SU-DHL-6 (cell line): ENCODE measurements at regions not wholly inside any gene's neighbourhood (a gene's known extent, or its start where the extent isn't known, plus 50 kb on each side); places are given as distances from the start of the nearest gene placed in this dataset.

Source experiments
- H2AFZ ChIP-seq: fragments of 200-600 bp; sonication (generic); 2 replicates; pipeline ENCODE4 v1.6.1; 2014; ENCODE audit warnings: low read depth, mild to moderate bottlenecking, moderate library complexity, mixed read lengths, antibody characterized with exemption, low read length; ENCODE audit not compliant: severe bottlenecking
- H3F3A ChIP-seq: fragments of 200-600 bp; shearing (Covaris generic); 2 replicates; pipeline ENCODE4 v1.6.0; 2016; ENCODE audit warnings: antibody characterized with exemption, mild to moderate bottlenecking; ENCODE audit not compliant: insufficient read depth
- H3K27ac ChIP-seq: fragments of 200-600 bp; sonication (generic); 2 replicates; pipeline ENCODE4 v1.5.1; 2016; ENCODE audit warnings: low read depth, mild to moderate bottlenecking, low read length, moderate library complexity, mixed read lengths
- H3K27me3 ChIP-seq: fragments of 200-600 bp; sonication (generic), shearing (Covaris generic); 2 replicates; pipeline ENCODE4 v1.6.0; 2014; ENCODE audit warnings: mild to moderate bottlenecking, low read length
- H3K36me3 ChIP-seq: fragments of 200-600 bp; sonication (generic); 2 replicates; pipeline ENCODE4 v1.6.1; 2014; ENCODE audit warnings: mild to moderate bottlenecking, low read length, mixed read lengths
- H3K4me2 ChIP-seq: fragments of 300-600, 200-600 bp; shearing (Covaris generic), sonication (generic); 2 replicates; pipeline ENCODE4 v1.6.0; 2014; ENCODE audit warnings: low read length, low read depth, mild to moderate bottlenecking; ENCODE audit not compliant: poor library complexity, severe bottlenecking
- H3K4me3 ChIP-seq: fragments of 200-600 bp; sonication (generic); 2 replicates; pipeline ENCODE4 v1.5.1; 2014; ENCODE audit warnings: antibody characterized with exemption, low read length, mild to moderate bottlenecking, mixed read lengths; ENCODE audit not compliant: insufficient read depth, poor library complexity, severe bottlenecking
- H3K79me2 ChIP-seq: fragments of 200-600 bp; sonication (generic); 2 replicates; pipeline ENCODE4 v1.6.1; 2014; ENCODE audit warnings: mild to moderate bottlenecking, low read length, moderate library complexity; ENCODE audit not compliant: insufficient read depth
- H3K9ac ChIP-seq: fragments of 200-600 bp; sonication (generic); 2 replicates; pipeline ENCODE4 v1.7.0; 2014; ENCODE audit warnings: mild to moderate bottlenecking, low read length
- H3K9me2 ChIP-seq: fragments of 200-600 bp; sonication (generic); replicated peaks from 2 replicates; pipeline ENCODE4 v1.6.1; 2014; ENCODE audit warnings: low read length; ENCODE audit not compliant: insufficient read depth
- H3K9me3 ChIP-seq: fragments of 200-600 bp; sonication (generic); 2 replicates; pipeline ENCODE4 v1.6.1; 2014; ENCODE audit warnings: low read length, mixed read lengths; ENCODE audit not compliant: insufficient read depth
- H4K20me1 ChIP-seq: fragments of 200-600 bp; sonication (generic); 2 replicates; pipeline ENCODE4 v1.6.1; 2014; ENCODE audit warnings: low read depth, mild to moderate bottlenecking, antibody characterized with exemption, low read length, moderate library complexity, mixed read lengths
- EZH2phosphoT487 ChIP-seq: fragments of 200-600 bp; sonication (generic), shearing (Covaris generic); conservative IDR thresholded peaks from 2 replicates; pipeline ENCODE4 v1.6.1; 2018; ENCODE audit warnings: mild to moderate bottlenecking, antibody characterized with exemption, low read length, moderate library complexity, mixed read lengths
- TF ChIP-seq, protein P1 (sequence below): fragments of 200-600 bp; sonication (generic); IDR thresholded peaks from one replicate; pipeline ENCODE4 v1.5.1; 2017; ENCODE audit warnings: antibody characterized with exemption, mild to moderate bottlenecking, low read length, moderate library complexity; ENCODE audit not compliant: insufficient read depth, poor library complexity, severe bottlenecking

DNA sequence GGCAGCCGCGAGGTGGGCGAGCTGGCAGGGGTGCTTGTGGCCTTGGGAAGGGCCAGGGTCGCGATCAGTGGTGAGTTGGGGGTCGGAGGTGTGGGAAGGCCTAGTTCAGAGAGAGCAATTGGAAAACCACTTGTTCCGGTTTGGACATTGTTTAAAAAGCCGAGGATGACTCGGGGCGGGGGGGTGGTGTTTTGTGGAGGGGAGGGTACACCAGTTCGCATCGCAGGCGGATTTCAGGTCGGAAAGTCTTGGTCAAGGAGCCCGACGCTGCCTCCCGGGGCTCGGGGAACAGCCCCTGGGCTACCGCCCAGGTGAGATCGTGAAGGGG lies 66.4 kb downstream of the KPNA2 start:
- Histone ChIP-seq H3K9ac (peak overlapping the region; percentile 75), H3K27me3 (no peaks in the 10 kb centered on the region)

DNA sequence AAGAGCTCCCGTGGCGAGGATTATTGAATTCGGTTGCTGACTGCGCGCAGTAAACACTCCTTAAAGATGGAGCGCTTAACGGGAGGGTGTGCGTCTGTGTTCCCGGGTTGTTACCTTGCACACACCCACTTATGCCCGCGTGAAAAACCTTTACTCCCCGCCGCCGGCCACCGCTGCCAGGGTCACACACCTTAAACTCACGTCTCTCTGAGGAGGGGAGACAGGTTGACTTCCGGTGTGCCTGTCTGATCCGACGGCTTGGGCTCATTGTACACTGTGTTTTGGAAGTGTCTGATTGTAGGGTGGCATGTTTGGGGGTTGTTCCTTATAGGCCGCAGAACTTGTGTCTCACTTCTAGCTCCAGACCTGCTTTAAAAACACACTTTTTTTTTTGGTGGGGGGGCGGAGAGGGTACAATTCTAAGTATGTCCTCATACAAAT lies 66.8 kb downstream of the KPNA2 start:
- no peak overlapping the region for H3K27ac ChIP-seq
- H3K9me2 ChIP-seq: no peaks in the 10 kb centered on the region
- peak overlapping the region; percentile 84 for H2AFZ ChIP-seq
- peak overlapping the region; percentile 75 for H3K9ac ChIP-seq
- no peaks in the 10 kb centered on the region for H3K27me3 ChIP-seq
- H3K4me2 ChIP-seq: peak overlapping the region; percentile 57
- peaks cover 19% of the 10 kb centered on the region for H3F3A ChIP-seq
- no peak for TF ChIP-seq EZH2phosphoT487
- TF ChIP-seq, protein P1, sequence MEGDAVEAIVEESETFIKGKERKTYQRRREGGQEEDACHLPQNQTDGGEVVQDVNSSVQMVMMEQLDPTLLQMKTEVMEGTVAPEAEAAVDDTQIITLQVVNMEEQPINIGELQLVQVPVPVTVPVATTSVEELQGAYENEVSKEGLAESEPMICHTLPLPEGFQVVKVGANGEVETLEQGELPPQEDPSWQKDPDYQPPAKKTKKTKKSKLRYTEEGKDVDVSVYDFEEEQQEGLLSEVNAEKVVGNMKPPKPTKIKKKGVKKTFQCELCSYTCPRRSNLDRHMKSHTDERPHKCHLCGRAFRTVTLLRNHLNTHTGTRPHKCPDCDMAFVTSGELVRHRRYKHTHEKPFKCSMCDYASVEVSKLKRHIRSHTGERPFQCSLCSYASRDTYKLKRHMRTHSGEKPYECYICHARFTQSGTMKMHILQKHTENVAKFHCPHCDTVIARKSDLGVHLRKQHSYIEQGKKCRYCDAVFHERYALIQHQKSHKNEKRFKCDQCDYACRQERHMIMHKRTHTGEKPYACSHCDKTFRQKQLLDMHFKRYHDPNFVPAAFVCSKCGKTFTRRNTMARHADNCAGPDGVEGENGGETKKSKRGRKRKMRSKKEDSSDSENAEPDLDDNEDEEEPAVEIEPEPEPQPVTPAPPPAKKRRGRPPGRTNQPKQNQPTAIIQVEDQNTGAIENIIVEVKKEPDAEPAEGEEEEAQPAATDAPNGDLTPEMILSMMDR: no peak
- no peaks in the 10 kb centered on the region for H3K9me3 ChIP-seq
- peak overlapping the region; percentile 72 for H3K4me3 ChIP-seq
- H3K79me2 ChIP-seq: no peaks in the 10 kb centered on the region
- no peaks in the 10 kb centered on the region for H3K36me3 ChIP-seq
- H4K20me1 ChIP-seq: no peaks in the 10 kb centered on the region

More for the DNA sequence above, 66.4 kb downstream of the KPNA2 start:
- Histone ChIP-seq H3K79me2 (no peaks in the 10 kb centered on the region), H3K4me2 (peak overlapping the region; percentile 57), H4K20me1 (no peaks in the 10 kb centered on the region), H3K27ac (no peak overlapping the region), H3F3A (peaks cover 19% of the 10 kb centered on the region), H3K4me3 (peak overlapping the region; percentile 72), H3K36me3 (no peaks in the 10 kb centered on the region), H3K9me2 (no peaks in the 10 kb centered on the region), H3K9me3 (no peaks in the 10 kb centered on the region), H2AFZ (peak overlapping the region; percentile 84)
- TF ChIP-seq, protein P1: no peak
- TF ChIP-seq EZH2phosphoT487: no peak

DNA sequence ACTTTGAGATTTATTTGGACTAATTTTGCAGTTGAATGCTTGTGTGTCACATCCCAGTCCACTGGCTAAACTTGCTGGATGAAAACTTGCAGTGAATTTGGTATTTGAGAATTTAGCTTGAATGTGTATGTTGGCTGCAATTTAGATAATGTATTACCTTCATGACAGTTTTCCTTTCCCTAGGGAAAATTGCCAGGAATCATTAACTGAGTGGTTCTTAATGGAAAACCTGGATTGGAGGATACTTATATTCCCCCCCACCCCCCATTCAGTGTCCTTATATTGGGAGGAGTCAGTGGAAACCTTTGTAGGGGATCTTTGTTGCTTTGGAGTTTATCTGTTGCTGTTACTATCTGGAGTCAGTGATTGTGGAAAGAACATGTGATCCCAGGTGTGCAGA lies 67.6 kb downstream of the KPNA2 start:
- H3K36me3 ChIP-seq: no peaks in the 10 kb centered on the region; the same call in 1 of the 2 replicates
- no peak overlapping the region for H3K4me3 ChIP-seq
- H3K79me2 ChIP-seq: no peaks in the 10 kb centered on the region
- no peak for TF ChIP-seq EZH2phosphoT487
- TF ChIP-seq, protein P1: no peak
- peaks cover 19% of the 10 kb centered on the region for H3F3A ChIP-seq
- no peaks in the 10 kb centered on the region for H3K27me3 ChIP-seq
- H4K20me1 ChIP-seq: no peaks in the 10 kb centered on the region
- H3K27ac ChIP-seq: no peak overlapping the region
- peak overlapping the region; percentile 57 for H3K4me2 ChIP-seq
- no peaks in the 10 kb centered on the region for H3K9me3 ChIP-seq
- H3K9me2 ChIP-seq: no peaks in the 10 kb centered on the region
- no peak overlapping the region for H2AFZ ChIP-seq
- no peak overlapping the region for H3K9ac ChIP-seq
